ENCODE measurements at regions not wholly inside any gene's neighbourhood (a gene's known extent, or its start where the extent isn't known, plus 50 kb on each side); places are given as distances from the start of the nearest gene placed in this dataset.

- 81 to 83% methylated on average over 1 of the region's 1 CpG for WGBS, 2 donors
- no peaks in the 10 kb centered on the region for H3K27me3 ChIP-seq
These were observed 149.1 kb upstream of the WDR11 start for GRCh38 chr10:120702032-120702431.

GRCh38 chr10:120705309-120705708 is 145.9 kb upstream of the WDR11 start:
- intact Hi-C loops (cut with DNase I), result no loop called here
- H3K27me3 ChIP-seq, result peaks cover 0 to 4% (median 0%) of the 10 kb centered on the region in 7 donors
- no peak for TF ChIP-seq CTCF (IDR thresholded peaks at IDR 0.05)
- DNase-seq, result no peak
- H3K36me3 ChIP-seq, result no peaks in the 10 kb centered on the region
- peaks cover 0 to under 1% (median 0%) of the 10 kb centered on the region in 11 donors for H3K9me3 ChIP-seq
- 71 to 73% methylated on average over 4 of the region's 4 CpGs for WGBS, 2 donors
- no peak overlapping the region for H3K27ac ChIP-seq
- H3K4me1 ChIP-seq, result no peaks in the 10 kb centered on the region
- no peak for ATAC-seq
- H3K4me3 ChIP-seq, result no peak overlapping the region

More at GRCh38 chr10:120702032-120702431, 149.1 kb upstream of the WDR11 start:
- intact Hi-C loops (cut with DNase I), result no loop called here
- H3K27ac ChIP-seq, result no peak overlapping the region
- no peaks in the 10 kb centered on the region for H3K36me3 ChIP-seq
- ATAC-seq (no peak), DNase-seq (no peak)
- H3K4me1 ChIP-seq, result no peaks in the 10 kb centered on the region
- no peak for TF ChIP-seq CTCF (IDR thresholded peaks at IDR 0.05)
- peaks cover 0 to 32% (median 18%) of the 10 kb centered on the region in 11 donors for H3K9me3 ChIP-seq
- H3K4me3 ChIP-seq, result no peak overlapping the region

- ATAC-seq (no peak), DNase-seq (no peak)
- Histone ChIP-seq H3K27ac (no peak overlapping the region), H3K27me3 (peaks cover 0 to 12% (median 4%) of the 10 kb centered on the region in 7 donors), H3K9me3 (no peaks in the 10 kb centered on the region), H3K36me3 (no peaks in the 10 kb centered on the region), H3K4me1 (peaks cover 0 to 19% (median 0%) of the 10 kb centered on the region in 9 donors), H3K4me3 (no peak overlapping the region)
- intact Hi-C loops (cut with DNase I), result no loop called here
- 55 to 70% methylated on average over 2 of the region's 2 CpGs for WGBS, 2 donors
- TF ChIP-seq CTCF (IDR thresholded peaks at IDR 0.05), result no peak
These were observed 141.1 kb upstream of the WDR11 start for GRCh38 chr10:120710076-120710475.

DNA sequence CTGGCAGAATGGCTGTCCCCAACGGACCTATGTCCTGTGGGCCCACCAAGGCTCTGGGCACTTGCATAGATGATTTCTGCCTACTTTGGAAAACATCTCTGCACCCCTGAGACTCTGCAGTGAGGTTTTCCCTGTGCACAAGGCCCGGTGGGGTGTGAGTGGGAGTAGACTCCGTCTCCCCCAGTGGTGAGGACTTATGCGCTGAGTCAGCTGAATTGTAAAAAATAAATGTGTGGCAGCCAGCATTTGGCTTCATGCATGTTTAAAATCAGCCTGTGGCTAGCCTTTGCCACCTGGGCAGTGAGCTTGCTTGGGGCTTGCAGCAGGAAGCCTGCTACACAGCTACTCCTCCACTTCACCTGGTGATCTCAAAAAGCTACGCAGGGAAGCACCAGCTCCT is 139.3 kb upstream of the WDR11 start:
- Histone ChIP-seq H3K4me3 (no peak overlapping the region), H3K27ac (no peak overlapping the region), H3K4me1 (peaks cover 0 to 31% (median 0%) of the 10 kb centered on the region in 9 donors), H3K27me3 (peaks cover 0 to 12% (median 4%) of the 10 kb centered on the region in 7 donors), H3K36me3 (no peaks in the 10 kb centered on the region), H3K9me3 (no peaks in the 10 kb centered on the region)
- DNase-seq, result no peak
- WGBS, 2 donors, result 79% methylated on average over 5 of the region's 5 CpGs
- ATAC-seq, result no peak
- no peak for TF ChIP-seq CTCF (IDR thresholded peaks at IDR 0.05)
- intact Hi-C loops (cut with DNase I), result no loop called here

Measured in heart right ventricle (tissue), 16 donors.